ENCODE measurements at regions not wholly inside any gene's neighbourhood (a gene's known extent, or its start where the extent isn't known, plus 50 kb on each side); places are given as distances from the start of the nearest gene placed in this dataset.

- Histone ChIP-seq H3K4me3 (replicated peaks in 1 of 3; ENCODE audit: insufficient read depth in 1 of 3, low read depth in 1 of 3, low read length in 3 of 3) (no peak overlapping the region), H3K9ac (replicated peaks; ENCODE audit: extremely low read depth, insufficient read depth, low read length) (no peak overlapping the region), H3K9me3 (replicated peaks; ENCODE audit: control insufficient read depth, insufficient read depth, low read length) (no peaks in the 10 kb centered on the region), H3K79me2 (ENCODE audit: control insufficient read depth, insufficient read depth, low read length) (no peaks in the 10 kb centered on the region), H3K4me1 (ENCODE audit: control insufficient read depth, extremely low read depth, insufficient read depth, low read length) (no peaks in the 10 kb centered on the region), H3K36me3 (ENCODE audit: control insufficient read depth in 2 of 2, extremely low read depth in 1 of 2, insufficient read depth in 2 of 2, low read length in 2 of 2) (no peaks in the 10 kb centered on the region), H3K9me1 (replicated peaks; ENCODE audit: control insufficient read depth, extremely low read depth, insufficient read depth, low read length) (no peaks in the 10 kb centered on the region), H4K20me1 (replicated peaks; ENCODE audit: control insufficient read depth, extremely low read depth, insufficient read depth, low read length) (no peaks in the 10 kb centered on the region), H2AFZ (ENCODE audit: low read depth, low read length) (no peak overlapping the region), H3K4me2 (ENCODE audit: insufficient read depth, low read length) (no peak overlapping the region), H3K27ac (ENCODE audit: insufficient read depth, low read depth, low read length) (no peak overlapping the region), H3K27me3 (ENCODE audit: control insufficient read depth in 2 of 2, insufficient read depth in 2 of 2, low read length in 2 of 2) (no peaks in the 10 kb centered on the region)
- ChIA-PET POLR2A (no interaction called here), CTCF (interaction anchor here (1.0 to 1.3 kb wide), 3 partner anchors 7 to 147 kb away, joined by 3 to 4 read pairs (median 4); no protein-coding TSS in a partner anchor)
- FAIRE-seq (no peak), DNase-seq (ENCODE audit: low read depth, low spot score) (no peak)
- TF ChIP-seq MAX (IDR thresholded peaks at IDR 0.05; ENCODE audit: insufficient read depth, insufficient read length): no peak
- TF ChIP-seq EZH2 (IDR thresholded peaks at IDR 0.05; ENCODE audit: borderline replicate concordance, low read depth, low read length, severe bottlenecking): no peak
- TF ChIP-seq CTCF (IDR thresholded peaks at IDR 0.05; ENCODE audit: extremely low read depth in 1 of 2, insufficient read depth in 1 of 2, low read depth in 1 of 2, low read length in 2 of 2): no peak
- TF ChIP-seq JUN (IDR thresholded peaks at IDR 0.05; ENCODE audit: borderline replicate concordance, insufficient read depth, insufficient read length, low read depth): no peak
- dilution Hi-C loops (cut with MboI; ENCODE audit: extremely low pct_ligation_motif_present, low sequenced_read_pairs): no loop called here
- no TSS peak for BruUV-seq (replicated peaks)
- intact Hi-C loops (cut with micrococcal nuclease): no loop called here
Measured at GRCh38 chr4:17063888-17064287, 165.4 kb upstream of the LDB2 start.

DNA sequence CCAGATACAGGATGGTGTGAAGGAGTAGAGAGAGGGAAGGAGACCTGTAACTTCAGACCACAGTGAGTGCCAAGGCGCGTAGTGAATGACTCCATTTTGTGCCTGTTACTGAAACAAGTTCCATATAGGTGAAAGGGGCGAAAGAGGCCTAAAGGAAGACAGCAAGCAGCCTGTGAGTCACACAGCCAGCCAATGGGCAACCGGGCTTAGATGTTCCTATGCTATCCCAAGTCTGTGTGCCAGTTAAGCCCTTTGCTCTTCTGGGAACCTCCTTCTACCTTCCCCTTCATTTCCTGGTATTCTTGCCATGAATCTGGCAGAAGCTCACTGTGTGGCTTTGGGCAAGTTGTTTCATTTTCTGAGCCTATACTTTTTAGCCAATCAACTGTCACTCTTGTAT is 161.8 kb upstream of the LDB2 start:
- H3K9me1 ChIP-seq (replicated peaks; ENCODE audit: control insufficient read depth, extremely low read depth, insufficient read depth, low read length): no peaks in the 10 kb centered on the region
- H3K4me3 ChIP-seq (replicated peaks in 1 of 3; ENCODE audit: insufficient read depth in 1 of 3, low read depth in 1 of 3, low read length in 3 of 3): no peak overlapping the region
- no peak overlapping the region for H3K4me2 ChIP-seq (ENCODE audit: insufficient read depth, low read length)
- no TSS peak for BruUV-seq (replicated peaks)
- H3K79me2 ChIP-seq (ENCODE audit: control insufficient read depth, insufficient read depth, low read length): no peaks in the 10 kb centered on the region
- H3K4me1 ChIP-seq (ENCODE audit: control insufficient read depth, extremely low read depth, insufficient read depth, low read length): no peaks in the 10 kb centered on the region
- H2AFZ ChIP-seq (ENCODE audit: low read depth, low read length): no peak overlapping the region
- no peak for DNase-seq (ENCODE audit: low read depth, low spot score)
- intact Hi-C loops (cut with micrococcal nuclease): no loop called here
- no peak for FAIRE-seq
- H3K27ac ChIP-seq (ENCODE audit: insufficient read depth, low read depth, low read length): no peak overlapping the region
- H4K20me1 ChIP-seq (replicated peaks; ENCODE audit: control insufficient read depth, extremely low read depth, insufficient read depth, low read length): no peaks in the 10 kb centered on the region
- TF ChIP-seq GATA2 (IDR thresholded peaks at IDR 0.05; ENCODE audit: insufficient read depth, insufficient read length, low read depth, low read length) (no peak), POLR2A (IDR thresholded peaks at IDR 0.05; ENCODE audit: low read depth, low read length) (no peak), EZH2 (IDR thresholded peaks at IDR 0.05; ENCODE audit: borderline replicate concordance, low read depth, low read length, severe bottlenecking) (no peak), CTCF (IDR thresholded peaks at IDR 0.05; ENCODE audit: extremely low read depth in 1 of 2, insufficient read depth in 1 of 2, low read depth in 1 of 2, low read length in 2 of 2) (no peak)
- H3K9me3 ChIP-seq (replicated peaks; ENCODE audit: control insufficient read depth, insufficient read depth, low read length): no peaks in the 10 kb centered on the region
- CTCF ChIA-PET: interaction anchor here (1.0 kb wide), 1 partner anchor 14 kb away, joined by 3 read pairs; no protein-coding TSS in a partner anchor
- H3K36me3 ChIP-seq (ENCODE audit: control insufficient read depth in 2 of 2, extremely low read depth in 1 of 2, insufficient read depth in 2 of 2, low read length in 2 of 2): no peaks in the 10 kb centered on the region
- no peaks in the 10 kb centered on the region for H3K27me3 ChIP-seq (ENCODE audit: control insufficient read depth in 2 of 2, insufficient read depth in 2 of 2, low read length in 2 of 2)
- POLR2A ChIA-PET: no interaction called here
- dilution Hi-C loops (cut with MboI; ENCODE audit: extremely low pct_ligation_motif_present, low sequenced_read_pairs): no loop called here
- H3K9ac ChIP-seq (replicated peaks; ENCODE audit: extremely low read depth, insufficient read depth, low read length): no peak overlapping the region
